ENCODE measurements at regions not wholly inside any gene's neighbourhood (a gene's known extent, or its start where the extent isn't known, plus 50 kb on each side); places are given as distances from the start of the nearest gene placed in this dataset.
"Not testable (repeated sequence)": the region's sequence is repeated elsewhere in the genome, so short reads cannot be mapped to it uniquely, and the experiment has no call there.

GRCh38 chr4:97437998-97438705, 705.1 kb downstream of the STPG2 start:
- H3K4me3 Mint-ChIP-seq; H3K27me3 Mint-ChIP-seq; H3K9me3 Mint-ChIP-seq; H3K4me1 Mint-ChIP-seq; H3K27ac Mint-ChIP-seq; H3K36me3 Mint-ChIP-seq (ENCODE audit: low read depth); ATAC-seq (replicated peaks): not testable (repeated sequence)

GRCh38 chr4:97453186-97453585, 690.1 kb downstream of the STPG2 start:
- Mint-ChIP-seq H3K9me3 (peaks cover 8% of the 10 kb centered on the region), H3K36me3 (ENCODE audit: low read depth) (no peaks in the 10 kb centered on the region), H3K4me1 (no peaks in the 10 kb centered on the region), H3K27me3 (no peaks in the 10 kb centered on the region), H3K4me3 (no peak overlapping the region), H3K27ac (no peak overlapping the region)
- ATAC-seq (replicated peaks), result no peak

GRCh38 chr4:97457253-97457652, 686.0 kb downstream of the STPG2 start:
- Mint-ChIP-seq H3K4me3 (no peak overlapping the region), H3K27ac (no peak overlapping the region), H3K4me1 (no peaks in the 10 kb centered on the region), H3K9me3 (peaks cover 4% of the 10 kb centered on the region), H3K36me3 (ENCODE audit: low read depth) (no peaks in the 10 kb centered on the region), H3K27me3 (no peaks in the 10 kb centered on the region)
- no peak for ATAC-seq (replicated peaks)

- Mint-ChIP-seq H3K4me3 (no peak overlapping the region), H3K4me1 (no peaks in the 10 kb centered on the region), H3K36me3 (ENCODE audit: low read depth) (no peaks in the 10 kb centered on the region), H3K27ac (no peak overlapping the region), H3K27me3 (no peaks in the 10 kb centered on the region), H3K9me3 (peaks cover 8% of the 10 kb centered on the region)
- ATAC-seq (replicated peaks), result no peak
These were observed 675.0 kb downstream of the STPG2 start for GRCh38 chr4:97468272-97468671.

GRCh38 chr4:97475621-97476020, 667.7 kb downstream of the STPG2 start:
- no peaks in the 10 kb centered on the region for H3K27me3 Mint-ChIP-seq
- no peak for ATAC-seq (replicated peaks)
- no peaks in the 10 kb centered on the region for H3K4me1 Mint-ChIP-seq
- H3K27ac Mint-ChIP-seq, result no peak overlapping the region
- peaks cover 6% of the 10 kb centered on the region for H3K9me3 Mint-ChIP-seq
- no peaks in the 10 kb centered on the region for H3K36me3 Mint-ChIP-seq (ENCODE audit: low read depth)
- no peak overlapping the region for H3K4me3 Mint-ChIP-seq

- no peak for ATAC-seq (replicated peaks)
- H3K27ac Mint-ChIP-seq, result no peak overlapping the region
- H3K4me1 Mint-ChIP-seq, result no peaks in the 10 kb centered on the region
- H3K9me3 Mint-ChIP-seq, result peaks cover 4% of the 10 kb centered on the region
- no peaks in the 10 kb centered on the region for H3K27me3 Mint-ChIP-seq
- no peak overlapping the region for H3K4me3 Mint-ChIP-seq
- H3K36me3 Mint-ChIP-seq (ENCODE audit: low read depth), result no peaks in the 10 kb centered on the region
These were observed 665.3 kb downstream of the STPG2 start for GRCh38 chr4:97477974-97478373.

GRCh38 chr4:97479388-97479787, 663.9 kb downstream of the STPG2 start:
- Mint-ChIP-seq H3K4me3 (no peak overlapping the region), H3K27me3 (no peaks in the 10 kb centered on the region), H3K27ac (no peak overlapping the region), H3K4me1 (no peaks in the 10 kb centered on the region), H3K36me3 (ENCODE audit: low read depth) (no peaks in the 10 kb centered on the region), H3K9me3 (no peaks in the 10 kb centered on the region)
- ATAC-seq (replicated peaks), result no peak

- H3K36me3 Mint-ChIP-seq (ENCODE audit: low read depth), result no peaks in the 10 kb centered on the region
- H3K4me1 Mint-ChIP-seq, result no peaks in the 10 kb centered on the region
- H3K27ac Mint-ChIP-seq, result no peak overlapping the region
- H3K27me3 Mint-ChIP-seq, result no peaks in the 10 kb centered on the region
- H3K4me3 Mint-ChIP-seq, result no peak overlapping the region
- ATAC-seq (replicated peaks), result no peak
- peaks cover 22% of the 10 kb centered on the region for H3K9me3 Mint-ChIP-seq
These were observed 651.4 kb downstream of the STPG2 start for GRCh38 chr4:97491856-97492255.

GRCh38 chr4:97493815-97494518, 649.3 kb downstream of the STPG2 start:
- Mint-ChIP-seq H3K4me3 (no peak overlapping the region), H3K27ac (no peak overlapping the region), H3K4me1 (no peaks in the 10 kb centered on the region), H3K9me3 (peaks cover 15% of the 10 kb centered on the region), H3K36me3 (ENCODE audit: low read depth) (no peaks in the 10 kb centered on the region), H3K27me3 (no peaks in the 10 kb centered on the region)
- ATAC-seq (replicated peaks), result no peak

- ATAC-seq (replicated peaks), result no peak
- no peaks in the 10 kb centered on the region for H3K4me1 Mint-ChIP-seq
- peaks cover 5% of the 10 kb centered on the region for H3K9me3 Mint-ChIP-seq
- H3K27me3 Mint-ChIP-seq, result no peaks in the 10 kb centered on the region
- no peaks in the 10 kb centered on the region for H3K36me3 Mint-ChIP-seq (ENCODE audit: low read depth)
- H3K4me3 Mint-ChIP-seq, result no peak overlapping the region
- no peak overlapping the region for H3K27ac Mint-ChIP-seq
These were observed 646.9 kb downstream of the STPG2 start for GRCh38 chr4:97496298-97496873.

GRCh38 chr4:97498875-97499274, 644.4 kb downstream of the STPG2 start:
- Mint-ChIP-seq H3K9me3 (no peaks in the 10 kb centered on the region), H3K27me3 (no peaks in the 10 kb centered on the region), H3K27ac (no peak overlapping the region), H3K4me3 (no peak overlapping the region), H3K36me3 (ENCODE audit: low read depth) (no peaks in the 10 kb centered on the region), H3K4me1 (no peaks in the 10 kb centered on the region)
- no peak for ATAC-seq (replicated peaks)

GRCh38 chr4:97500423-97500822, 642.9 kb downstream of the STPG2 start:
- H3K36me3 Mint-ChIP-seq (ENCODE audit: low read depth), result no peaks in the 10 kb centered on the region
- no peak for ATAC-seq (replicated peaks)
- no peaks in the 10 kb centered on the region for H3K9me3 Mint-ChIP-seq
- H3K4me3 Mint-ChIP-seq, result no peak overlapping the region
- no peaks in the 10 kb centered on the region for H3K4me1 Mint-ChIP-seq
- H3K27me3 Mint-ChIP-seq, result no peaks in the 10 kb centered on the region
- no peak overlapping the region for H3K27ac Mint-ChIP-seq

- H3K27me3 Mint-ChIP-seq, result no peaks in the 10 kb centered on the region
- H3K36me3 Mint-ChIP-seq (ENCODE audit: low read depth), result no peaks in the 10 kb centered on the region
- H3K4me3 Mint-ChIP-seq, result no peak overlapping the region
- H3K27ac Mint-ChIP-seq, result no peak overlapping the region
- H3K4me1 Mint-ChIP-seq, result no peaks in the 10 kb centered on the region
- H3K9me3 Mint-ChIP-seq, result no peaks in the 10 kb centered on the region
- no peak for ATAC-seq (replicated peaks)
These were observed 638.6 kb downstream of the STPG2 start for GRCh38 chr4:97504713-97505112.

- no peak for ATAC-seq (replicated peaks)
- peaks cover 4% of the 10 kb centered on the region for H3K9me3 Mint-ChIP-seq
- no peaks in the 10 kb centered on the region for H3K4me1 Mint-ChIP-seq
- no peaks in the 10 kb centered on the region for H3K27me3 Mint-ChIP-seq
- H3K36me3 Mint-ChIP-seq (ENCODE audit: low read depth), result no peaks in the 10 kb centered on the region
- no peak overlapping the region for H3K4me3 Mint-ChIP-seq
- H3K27ac Mint-ChIP-seq, result no peak overlapping the region
These were observed 635.6 kb downstream of the STPG2 start for GRCh38 chr4:97507587-97508245.
